Smooth muscle cell (in vitro differentiated cells): ENCODE measurements at regions not wholly inside any gene's neighbourhood (a gene's known extent, or its start where the extent isn't known, plus 50 kb on each side); places are given as distances from the start of the nearest gene placed in this dataset.

Experiments
- DNase-seq: peaks from one replicate; lab custom pipeline; 2025; ENCODE audit not compliant: unreplicated experiment; lab: John Stamatoyannopoulos, UW
- H2AFZ ChIP-seq: fragments of 200-600 bp; sonication (generic); 2 replicates; pipeline ENCODE4 v1.6.0; 2016; ENCODE audit warnings: antibody characterized with exemption, low read depth, mild to moderate bottlenecking
- H3F3A ChIP-seq: fragments of 200-600 bp; sonication (generic); 2 replicates; pipeline ENCODE4 v1.6.0; 2017; ENCODE audit warnings: antibody characterized with exemption, low read depth
- H3K27ac ChIP-seq: fragments of 200-600 bp; sonication (generic); 2 replicates; pipeline ENCODE4 v1.5.1; 2016; ENCODE audit warnings: low read depth, mild to moderate bottlenecking
- H3K27me3 ChIP-seq: fragments of 200-600 bp; sonication (generic); 2 replicates; pipeline ENCODE4 v1.6.1; 2016; ENCODE audit warnings: low read depth, mild to moderate bottlenecking
- H3K36me3 ChIP-seq: fragments of 200-600 bp; sonication (generic); 2 replicates; pipeline ENCODE4 v1.5.1; 2016; ENCODE audit warnings: low read depth
- H3K4me1 ChIP-seq: fragments of 200-600 bp; sonication (generic); 2 replicates; pipeline ENCODE4 v1.5.1; 2016; ENCODE audit warnings: low read depth
- H3K4me2 ChIP-seq: fragments of 200-600 bp; sonication (generic); 2 replicates; pipeline ENCODE4 v1.6.0; 2016; ENCODE audit warnings: mild to moderate bottlenecking
- H3K4me3 ChIP-seq: fragments of 200-600 bp; sonication (generic); 2 replicates; pipeline ENCODE4 v1.5.1; 2016; ENCODE audit warnings: mild to moderate bottlenecking
- H3K79me2 ChIP-seq: fragments of 200-600 bp; sonication (generic); 2 replicates; pipeline ENCODE4 v1.6.0; 2016; ENCODE audit warnings: low read depth, mild to moderate bottlenecking
- H3K9ac ChIP-seq: fragments of 200-600 bp; sonication (generic); 2 replicates; pipeline ENCODE4 v1.6.0; 2016; ENCODE audit warnings: low read depth
- H3K9me3 ChIP-seq: fragments of 200-600 bp; sonication (generic); replicated peaks from 2 replicates; pipeline ENCODE4 v1.5.1; 2016; ENCODE audit warnings: low read depth
- H4K20me1 ChIP-seq: fragments of 200-600 bp; sonication (generic); 2 replicates; pipeline ENCODE4 v1.6.0; 2016; ENCODE audit warnings: low read depth
- CTCF ChIP-seq: fragments of 200-600 bp; sonication (generic); IDR thresholded peaks from 2 replicates; pipeline ENCODE4 v1.5.1; 2017; ENCODE audit warnings: borderline replicate concordance, mild to moderate bottlenecking, antibody characterized with exemption; ENCODE audit not compliant: insufficient read depth, poor library complexity, severe bottlenecking
- WGBS: methylation state at CpG from one replicate; pipeline ENCODE4 v1.1.7; 2016; ENCODE audit warnings: low lambda C conversion rate; 5-methylcytosine and 5-hydroxymethylcytosine counted together

GRCh38 chr7:138346975-138347374 is 113.1 kb upstream of the TRIM24 start:
- Histone ChIP-seq H3K27me3 (no peaks in the 10 kb centered on the region), H3K9me3 (no peaks in the 10 kb centered on the region), H3K27ac (no peak overlapping the region), H3K4me1 (no peaks in the 10 kb centered on the region), H3K36me3 (no peaks in the 10 kb centered on the region), H2AFZ (no peak overlapping the region), H3K4me3 (no peak overlapping the region), H3K79me2 (no peaks in the 10 kb centered on the region), H3K9ac (no peak overlapping the region), H3F3A (no peaks in the 10 kb centered on the region), H3K4me2 (no peak overlapping the region), H4K20me1 (no peaks in the 10 kb centered on the region)
- DNase-seq: no peak
- WGBS: 93% methylated on average over 2 of the region's 2 CpGs
- TF ChIP-seq CTCF: no peak

GRCh38 chr7:138349841-138350700 is 110.0 kb upstream of the TRIM24 start:
- no peak overlapping the region for H3K9ac ChIP-seq
- H2AFZ ChIP-seq: no peak overlapping the region
- H3K27ac ChIP-seq: no peak overlapping the region
- 96% methylated on average over 6 of the region's 6 CpGs for WGBS
- H3K4me3 ChIP-seq: no peak overlapping the region
- no peaks in the 10 kb centered on the region for H3K79me2 ChIP-seq
- no peak for TF ChIP-seq CTCF
- DNase-seq: no peak
- no peaks in the 10 kb centered on the region for H3K27me3 ChIP-seq
- no peaks in the 10 kb centered on the region for H3K36me3 ChIP-seq
- H3K4me2 ChIP-seq: no peak overlapping the region
- H3F3A ChIP-seq: no peaks in the 10 kb centered on the region
- no peaks in the 10 kb centered on the region for H3K4me1 ChIP-seq
- H3K9me3 ChIP-seq: no peaks in the 10 kb centered on the region
- no peaks in the 10 kb centered on the region for H4K20me1 ChIP-seq

GRCh38 chr7:138350701-138351357 is 109.2 kb upstream of the TRIM24 start:
- Histone ChIP-seq H3K4me1 (no peaks in the 10 kb centered on the region), H2AFZ (no peak overlapping the region), H3K36me3 (no peaks in the 10 kb centered on the region), H3K27me3 (no peaks in the 10 kb centered on the region), H3K9ac (no peak overlapping the region), H3F3A (no peaks in the 10 kb centered on the region), H3K9me3 (no peaks in the 10 kb centered on the region), H3K4me3 (no peak overlapping the region), H3K27ac (no peak overlapping the region), H3K4me2 (no peak overlapping the region), H4K20me1 (no peaks in the 10 kb centered on the region), H3K79me2 (no peaks in the 10 kb centered on the region)
- no peak for TF ChIP-seq CTCF
- no peak for DNase-seq
- WGBS: 74% methylated on average over 2 of the region's 2 CpGs
